ENCODE measurements at regions not wholly inside any gene's neighbourhood (a gene's known extent, or its start where the extent isn't known, plus 50 kb on each side); places are given as distances from the start of the nearest gene placed in this dataset.

GRCh38 chr7:46007990-46008643 lies 87.0 kb upstream of the IGFBP3 start:
- TF ChIP-seq CTCF (IDR thresholded peaks at IDR 0.05 in 4 of 5, conservative IDR thresholded peaks at IDR 0.05 in 1 of 5) = no peak
- no peak for TF ChIP-seq POLR2A (IDR thresholded peaks at IDR 0.05)
